ENCODE measurements at regions not wholly inside any gene's neighbourhood (a gene's known extent, or its start where the extent isn't known, plus 50 kb on each side); places are given as distances from the start of the nearest gene placed in this dataset.

GRCh38 chr18:47737956-47738355 is 192.5 kb downstream of the SMAD2 start:
- no TSS peak for BruUV-seq (replicated peaks)
- no peak overlapping the region for H3K4me3 Mint-ChIP-seq (ENCODE audit: unreplicated experiment)
- Histone ChIP-seq H3K27me3 (replicated peaks; ENCODE audit: control insufficient read depth, insufficient read depth, low read length) (no peaks in the 10 kb centered on the region; the same call in 1 of the 2 replicates), H3K36me3 (ENCODE audit: control insufficient read depth, insufficient read depth, low read length) (no peaks in the 10 kb centered on the region), H3K9me3 (no peaks in the 10 kb centered on the region), H3K4me3 (ENCODE audit: low read depth, low read length) (no peak overlapping the region), H3K4me1 (no peaks in the 10 kb centered on the region)
- peaks cover 12% of the 10 kb centered on the region for H3K27me3 Mint-ChIP-seq (ENCODE audit: insufficient read depth, unreplicated experiment)
- intact Hi-C loops (cut with micrococcal nuclease; ENCODE audit: unreplicated experiment) = no loop called here
- H3K9me3 Mint-ChIP-seq (ENCODE audit: unreplicated experiment) = no peaks in the 10 kb centered on the region
- TF ChIP-seq, protein P1, sequence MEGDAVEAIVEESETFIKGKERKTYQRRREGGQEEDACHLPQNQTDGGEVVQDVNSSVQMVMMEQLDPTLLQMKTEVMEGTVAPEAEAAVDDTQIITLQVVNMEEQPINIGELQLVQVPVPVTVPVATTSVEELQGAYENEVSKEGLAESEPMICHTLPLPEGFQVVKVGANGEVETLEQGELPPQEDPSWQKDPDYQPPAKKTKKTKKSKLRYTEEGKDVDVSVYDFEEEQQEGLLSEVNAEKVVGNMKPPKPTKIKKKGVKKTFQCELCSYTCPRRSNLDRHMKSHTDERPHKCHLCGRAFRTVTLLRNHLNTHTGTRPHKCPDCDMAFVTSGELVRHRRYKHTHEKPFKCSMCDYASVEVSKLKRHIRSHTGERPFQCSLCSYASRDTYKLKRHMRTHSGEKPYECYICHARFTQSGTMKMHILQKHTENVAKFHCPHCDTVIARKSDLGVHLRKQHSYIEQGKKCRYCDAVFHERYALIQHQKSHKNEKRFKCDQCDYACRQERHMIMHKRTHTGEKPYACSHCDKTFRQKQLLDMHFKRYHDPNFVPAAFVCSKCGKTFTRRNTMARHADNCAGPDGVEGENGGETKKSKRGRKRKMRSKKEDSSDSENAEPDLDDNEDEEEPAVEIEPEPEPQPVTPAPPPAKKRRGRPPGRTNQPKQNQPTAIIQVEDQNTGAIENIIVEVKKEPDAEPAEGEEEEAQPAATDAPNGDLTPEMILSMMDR (IDR thresholded peaks at IDR 0.05; ENCODE audit: insufficient read depth in 1 of 2, low read depth in 1 of 2, low read length in 1 of 2, severe bottlenecking in 1 of 2, unreplicated experiment in 1 of 2) = no peak
- CTCF ChIA-PET = no interaction called here
- DNase-seq = no peak
- POLR2A ChIA-PET = no interaction called here
- no peaks in the 10 kb centered on the region for H3K4me1 Mint-ChIP-seq (ENCODE audit: low read depth, unreplicated experiment)
- H3K27ac Mint-ChIP-seq (ENCODE audit: unreplicated experiment) = no peak overlapping the region
- H3K36me3 Mint-ChIP-seq (ENCODE audit: insufficient read depth, unreplicated experiment) = no peaks in the 10 kb centered on the region

DNA sequence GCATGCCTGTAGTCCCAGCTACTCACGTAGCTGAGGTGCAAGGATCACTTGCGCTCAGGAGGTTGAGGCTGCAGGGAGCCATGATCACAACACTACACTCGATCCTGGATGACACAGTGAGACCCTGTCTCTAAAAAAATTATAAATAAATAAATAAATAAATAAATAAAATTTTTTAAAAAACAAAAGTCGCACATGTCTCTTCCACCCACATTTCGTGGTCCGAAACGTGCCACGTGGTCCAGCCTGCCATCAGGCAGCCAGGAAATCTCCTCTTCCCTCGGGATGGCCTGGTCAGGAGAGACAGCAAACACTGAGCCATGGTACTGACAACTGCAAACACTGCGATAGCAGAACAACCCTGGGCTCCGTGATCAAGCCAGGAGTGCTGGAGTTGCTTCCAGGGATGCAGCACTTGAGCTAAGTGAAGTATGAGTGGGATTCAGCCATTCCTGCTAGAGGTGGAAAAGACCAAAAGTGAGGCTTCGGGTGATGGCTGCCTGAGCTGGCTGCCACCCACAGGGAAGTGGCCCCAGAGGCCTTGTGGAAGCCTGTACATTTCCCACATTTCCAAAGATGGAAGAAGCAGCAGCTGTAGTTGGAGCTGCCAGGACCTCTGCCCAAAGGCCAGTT is 193.1 kb downstream of the SMAD2 start:
- no peaks in the 10 kb centered on the region; the same call in 1 of the 2 replicates for H3K27me3 ChIP-seq (replicated peaks; ENCODE audit: control insufficient read depth, insufficient read depth, low read length)
- Mint-ChIP-seq H3K27me3 (ENCODE audit: insufficient read depth, unreplicated experiment) (peaks cover 12% of the 10 kb centered on the region), H3K4me1 (ENCODE audit: low read depth, unreplicated experiment) (no peaks in the 10 kb centered on the region), H3K27ac (ENCODE audit: unreplicated experiment) (no peak overlapping the region), H3K36me3 (ENCODE audit: insufficient read depth, unreplicated experiment) (no peaks in the 10 kb centered on the region), H3K9me3 (ENCODE audit: unreplicated experiment) (no peaks in the 10 kb centered on the region), H3K4me3 (ENCODE audit: unreplicated experiment) (no peak overlapping the region)
- H3K9me3 ChIP-seq = no peaks in the 10 kb centered on the region
- H3K4me1 ChIP-seq = no peaks in the 10 kb centered on the region
- no peak overlapping the region for H3K4me3 ChIP-seq (ENCODE audit: low read depth, low read length)
- H3K36me3 ChIP-seq (ENCODE audit: control insufficient read depth, insufficient read depth, low read length) = no peaks in the 10 kb centered on the region
- BruUV-seq (replicated peaks) = no TSS peak
- DNase-seq = no peak
- intact Hi-C loops (cut with micrococcal nuclease; ENCODE audit: unreplicated experiment) = no loop called here
- TF ChIP-seq, protein P1 (IDR thresholded peaks at IDR 0.05; ENCODE audit: insufficient read depth in 1 of 2, low read depth in 1 of 2, low read length in 1 of 2, severe bottlenecking in 1 of 2, unreplicated experiment in 1 of 2) = no peak
- CTCF ChIA-PET = no interaction called here
- POLR2A ChIA-PET = no interaction called here

GRCh38 chr18:47736376-47737140 is 193.9 kb downstream of the SMAD2 start:
- peaks cover 12% of the 10 kb centered on the region for H3K27me3 Mint-ChIP-seq (ENCODE audit: insufficient read depth, unreplicated experiment)
- no peaks in the 10 kb centered on the region for H3K4me1 ChIP-seq
- H3K4me3 Mint-ChIP-seq (ENCODE audit: unreplicated experiment) = no peak overlapping the region
- ChIA-PET POLR2A (no interaction called here), CTCF (no interaction called here)
- H3K27ac Mint-ChIP-seq (ENCODE audit: unreplicated experiment) = no peak overlapping the region
- H3K9me3 Mint-ChIP-seq (ENCODE audit: unreplicated experiment) = no peaks in the 10 kb centered on the region
- BruUV-seq (replicated peaks) = no TSS peak
- no peak overlapping the region for H3K4me3 ChIP-seq (ENCODE audit: low read depth, low read length)
- H3K36me3 ChIP-seq (ENCODE audit: control insufficient read depth, insufficient read depth, low read length) = no peaks in the 10 kb centered on the region
- no peak for DNase-seq
- intact Hi-C loops (cut with micrococcal nuclease; ENCODE audit: unreplicated experiment) = no loop called here
- TF ChIP-seq, protein P1 (IDR thresholded peaks at IDR 0.05; ENCODE audit: insufficient read depth in 1 of 2, low read depth in 1 of 2, low read length in 1 of 2, severe bottlenecking in 1 of 2, unreplicated experiment in 1 of 2) = no peak
- no peaks in the 10 kb centered on the region for H3K36me3 Mint-ChIP-seq (ENCODE audit: insufficient read depth, unreplicated experiment)
- no peaks in the 10 kb centered on the region for H3K4me1 Mint-ChIP-seq (ENCODE audit: low read depth, unreplicated experiment)
- no peaks in the 10 kb centered on the region for H3K9me3 ChIP-seq
- H3K27me3 ChIP-seq (replicated peaks; ENCODE audit: control insufficient read depth, insufficient read depth, low read length) = no peaks in the 10 kb centered on the region; the same call in 1 of the 2 replicates

Measured in Caco-2 (cell line).